ENCODE measurements at regions not wholly inside any gene's neighbourhood (a gene's known extent, or its start where the extent isn't known, plus 50 kb on each side); places are given as distances from the start of the nearest gene placed in this dataset.
"Not testable (repeated sequence)": the region's sequence is repeated elsewhere in the genome, so short reads cannot be mapped to it uniquely, and the experiment has no call there.

GRCh38 chr1:221958161-221958562, 216.3 kb upstream of the DUSP10 start:
- not testable (repeated sequence) for H3K4me3 ChIP-seq (ENCODE audit: low read length in 2 of 2); H3K27me3 ChIP-seq (ENCODE audit: control insufficient read depth in 1 of 2, insufficient read depth in 2 of 2, low read length in 2 of 2); H3K4me1 ChIP-seq (ENCODE audit: control insufficient read depth, insufficient read depth, low read length); H3K9me3 ChIP-seq (ENCODE audit: control insufficient read depth in 2 of 2, low read length in 2 of 2); H3K36me3 ChIP-seq (ENCODE audit: control insufficient read depth in 2 of 2, insufficient read depth in 2 of 2, low read length in 2 of 2); H3K9ac ChIP-seq (ENCODE audit: low read length in 2 of 2); H3K27ac ChIP-seq (ENCODE audit: low read length)

GRCh38 chr1:221957350-221957749, 215.5 kb upstream of the DUSP10 start:
- not testable (repeated sequence) for H3K4me1 ChIP-seq (ENCODE audit: control insufficient read depth, insufficient read depth, low read length); H3K9ac ChIP-seq (ENCODE audit: low read length in 2 of 2); H3K27ac ChIP-seq (ENCODE audit: low read length); H3K9me3 ChIP-seq (ENCODE audit: control insufficient read depth in 2 of 2, low read length in 2 of 2); H3K27me3 ChIP-seq (ENCODE audit: control insufficient read depth in 1 of 2, insufficient read depth in 2 of 2, low read length in 2 of 2); H3K4me3 ChIP-seq (ENCODE audit: low read length in 2 of 2); H3K36me3 ChIP-seq (ENCODE audit: control insufficient read depth in 2 of 2, insufficient read depth in 2 of 2, low read length in 2 of 2)

- Histone ChIP-seq H3K4me3 (ENCODE audit: low read length in 2 of 2) (no peak overlapping the region), H3K9ac (ENCODE audit: low read length in 2 of 2) (no peak overlapping the region), H3K4me1 (ENCODE audit: control insufficient read depth, insufficient read depth, low read length) (no peaks in the 10 kb centered on the region), H3K9me3 (ENCODE audit: control insufficient read depth in 2 of 2, low read length in 2 of 2) (peaks cover 4% of the 10 kb centered on the region in 2 donors), H3K36me3 (ENCODE audit: control insufficient read depth in 2 of 2, insufficient read depth in 2 of 2, low read length in 2 of 2) (no peaks in the 10 kb centered on the region), H3K27me3 (ENCODE audit: control insufficient read depth in 1 of 2, insufficient read depth in 2 of 2, low read length in 2 of 2) (no peaks in the 10 kb centered on the region), H3K27ac (ENCODE audit: low read length) (no peak overlapping the region)
These were observed 208.1 kb upstream of the DUSP10 start for GRCh38 chr1:221949996-221950395.

- H3K4me1 ChIP-seq (ENCODE audit: control insufficient read depth, insufficient read depth, low read length) = no peaks in the 10 kb centered on the region
- no peak overlapping the region for H3K27ac ChIP-seq (ENCODE audit: low read length)
- H3K27me3 ChIP-seq (ENCODE audit: control insufficient read depth in 1 of 2, insufficient read depth in 2 of 2, low read length in 2 of 2) = no peaks in the 10 kb centered on the region
- H3K36me3 ChIP-seq (ENCODE audit: control insufficient read depth in 2 of 2, insufficient read depth in 2 of 2, low read length in 2 of 2) = no peaks in the 10 kb centered on the region
- peaks cover 4 to 6% of the 10 kb centered on the region in 2 donors for H3K9me3 ChIP-seq (ENCODE audit: control insufficient read depth in 2 of 2, low read length in 2 of 2)
- no peak overlapping the region for H3K4me3 ChIP-seq (ENCODE audit: low read length in 2 of 2)
- no peak overlapping the region for H3K9ac ChIP-seq (ENCODE audit: low read length in 2 of 2)
These were observed 206.6 kb upstream of the DUSP10 start for GRCh38 chr1:221948459-221948858.

- no peaks in the 10 kb centered on the region for H3K4me1 ChIP-seq (ENCODE audit: control insufficient read depth, insufficient read depth, low read length)
- H3K9ac ChIP-seq (ENCODE audit: low read length in 2 of 2) = no peak overlapping the region
- H3K27ac ChIP-seq (ENCODE audit: low read length) = no peak overlapping the region
- peaks cover 4 to 6% of the 10 kb centered on the region in 2 donors for H3K9me3 ChIP-seq (ENCODE audit: control insufficient read depth in 2 of 2, low read length in 2 of 2)
- no peaks in the 10 kb centered on the region for H3K27me3 ChIP-seq (ENCODE audit: control insufficient read depth in 1 of 2, insufficient read depth in 2 of 2, low read length in 2 of 2)
- H3K4me3 ChIP-seq (ENCODE audit: low read length in 2 of 2) = no peak overlapping the region
- H3K36me3 ChIP-seq (ENCODE audit: control insufficient read depth in 2 of 2, insufficient read depth in 2 of 2, low read length in 2 of 2) = no peaks in the 10 kb centered on the region
These were observed 205.8 kb upstream of the DUSP10 start for GRCh38 chr1:221947731-221948130.

- H3K9ac ChIP-seq (ENCODE audit: low read length in 2 of 2) = no peak overlapping the region
- H3K9me3 ChIP-seq (ENCODE audit: control insufficient read depth in 2 of 2, low read length in 2 of 2) = peaks cover 4 to 6% of the 10 kb centered on the region in 2 donors
- no peaks in the 10 kb centered on the region for H3K4me1 ChIP-seq (ENCODE audit: control insufficient read depth, insufficient read depth, low read length)
- H3K27ac ChIP-seq (ENCODE audit: low read length) = no peak overlapping the region
- no peaks in the 10 kb centered on the region for H3K27me3 ChIP-seq (ENCODE audit: control insufficient read depth in 1 of 2, insufficient read depth in 2 of 2, low read length in 2 of 2)
- no peak overlapping the region for H3K4me3 ChIP-seq (ENCODE audit: low read length in 2 of 2)
- H3K36me3 ChIP-seq (ENCODE audit: control insufficient read depth in 2 of 2, insufficient read depth in 2 of 2, low read length in 2 of 2) = no peaks in the 10 kb centered on the region
These were observed 204.9 kb upstream of the DUSP10 start for GRCh38 chr1:221946768-221947167.

DNA sequence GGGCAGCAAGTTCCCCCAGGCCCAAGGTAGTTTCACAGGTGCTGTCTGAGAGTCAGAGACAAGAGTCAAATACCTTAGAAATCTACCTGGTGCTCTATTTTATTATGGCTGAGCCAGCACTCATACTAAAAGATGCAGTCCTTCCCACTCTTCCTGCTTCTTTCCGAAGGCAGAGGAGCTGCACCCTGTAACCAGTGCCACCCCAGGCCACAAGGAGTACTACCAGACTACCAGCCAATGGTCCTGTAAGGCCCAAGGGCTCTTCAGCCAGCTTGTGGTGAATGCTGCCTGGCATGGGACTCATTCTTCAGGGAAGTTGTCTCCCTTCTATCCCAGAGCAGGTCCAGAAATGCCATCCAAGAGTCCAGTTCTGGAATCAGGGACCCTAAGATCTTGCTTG, 203.8 kb upstream of the DUSP10 start:
- Histone ChIP-seq H3K27ac (ENCODE audit: low read length) (no peak overlapping the region), H3K4me1 (ENCODE audit: control insufficient read depth, insufficient read depth, low read length) (no peaks in the 10 kb centered on the region), H3K36me3 (ENCODE audit: control insufficient read depth in 2 of 2, insufficient read depth in 2 of 2, low read length in 2 of 2) (no peaks in the 10 kb centered on the region), H3K9me3 (ENCODE audit: control insufficient read depth in 2 of 2, low read length in 2 of 2) (peaks cover 4 to 6% of the 10 kb centered on the region in 2 donors), H3K4me3 (ENCODE audit: low read length in 2 of 2) (no peak overlapping the region), H3K9ac (ENCODE audit: low read length in 2 of 2) (no peak overlapping the region), H3K27me3 (ENCODE audit: control insufficient read depth in 1 of 2, insufficient read depth in 2 of 2, low read length in 2 of 2) (no peaks in the 10 kb centered on the region)

DNA sequence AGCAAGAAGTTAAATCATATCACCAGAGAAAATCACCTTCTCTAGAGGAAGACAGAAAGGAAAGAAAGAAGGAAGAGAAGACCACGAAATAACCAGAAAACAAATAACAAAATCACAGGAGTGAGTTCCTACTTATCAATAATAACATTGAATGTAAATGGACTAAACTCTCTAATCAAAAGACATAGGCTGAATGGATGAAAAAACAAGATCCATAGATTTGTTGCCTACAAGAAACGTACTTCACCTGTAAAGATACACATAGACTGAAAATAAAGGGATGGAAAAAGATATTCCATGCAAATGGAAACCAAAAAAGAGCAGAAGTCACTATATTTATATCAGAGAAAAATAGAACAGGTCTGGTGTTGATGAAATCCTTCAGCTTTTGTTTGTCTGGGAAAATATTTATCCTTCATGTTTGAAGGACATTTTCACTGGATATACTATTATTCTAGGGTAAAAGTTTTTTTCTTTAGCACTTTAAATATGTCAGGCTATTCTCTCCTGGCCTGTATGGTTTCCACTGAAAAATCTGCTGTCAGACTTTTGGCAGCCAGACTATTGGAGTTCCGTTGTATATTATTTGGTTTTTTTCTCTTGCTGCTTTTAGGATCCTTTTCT, 202.5 kb upstream of the DUSP10 start:
- H3K4me3 ChIP-seq (ENCODE audit: low read length in 2 of 2) = no peak overlapping the region
- no peaks in the 10 kb centered on the region for H3K27me3 ChIP-seq (ENCODE audit: control insufficient read depth in 1 of 2, insufficient read depth in 2 of 2, low read length in 2 of 2)
- H3K9ac ChIP-seq (ENCODE audit: low read length in 2 of 2) = no peak overlapping the region
- H3K36me3 ChIP-seq (ENCODE audit: control insufficient read depth in 2 of 2, insufficient read depth in 2 of 2, low read length in 2 of 2) = no peaks in the 10 kb centered on the region
- H3K27ac ChIP-seq (ENCODE audit: low read length) = no peak overlapping the region
- no peaks in the 10 kb centered on the region for H3K4me1 ChIP-seq (ENCODE audit: control insufficient read depth, insufficient read depth, low read length)
- H3K9me3 ChIP-seq (ENCODE audit: control insufficient read depth in 2 of 2, low read length in 2 of 2) = peaks cover 4 to 6% of the 10 kb centered on the region in 2 donors

DNA sequence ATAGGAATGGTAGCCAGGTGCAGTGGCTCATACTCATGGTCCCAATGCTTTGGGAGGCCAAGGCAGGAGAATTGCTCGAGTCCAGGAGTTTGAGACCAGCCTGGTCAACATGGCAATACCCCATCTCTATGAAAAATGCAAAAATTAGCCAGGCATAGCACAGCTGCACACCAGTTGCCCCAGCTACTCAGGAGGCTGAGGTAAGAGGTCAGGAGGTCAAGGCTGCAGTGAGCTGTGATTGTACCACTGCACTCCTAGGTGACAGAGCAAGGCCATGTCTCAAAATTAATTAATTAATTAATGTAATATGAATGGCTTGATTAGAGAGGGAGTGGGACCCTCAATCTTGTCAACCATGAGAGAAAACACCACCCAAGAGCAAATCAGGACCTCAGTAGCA, 198.7 kb upstream of the DUSP10 start:
- Histone ChIP-seq H3K9me3 (ENCODE audit: control insufficient read depth in 2 of 2, low read length in 2 of 2) (peaks cover 0 to 6% of the 10 kb centered on the region in 2 donors), H3K36me3 (ENCODE audit: control insufficient read depth in 2 of 2, insufficient read depth in 2 of 2, low read length in 2 of 2) (no peaks in the 10 kb centered on the region), H3K27me3 (ENCODE audit: control insufficient read depth in 1 of 2, insufficient read depth in 2 of 2, low read length in 2 of 2) (no peaks in the 10 kb centered on the region), H3K4me1 (ENCODE audit: control insufficient read depth, insufficient read depth, low read length) (no peaks in the 10 kb centered on the region), H3K9ac (ENCODE audit: low read length in 2 of 2) (no peak overlapping the region), H3K27ac (ENCODE audit: low read length) (no peak overlapping the region), H3K4me3 (ENCODE audit: low read length in 2 of 2) (no peak overlapping the region)

DNA sequence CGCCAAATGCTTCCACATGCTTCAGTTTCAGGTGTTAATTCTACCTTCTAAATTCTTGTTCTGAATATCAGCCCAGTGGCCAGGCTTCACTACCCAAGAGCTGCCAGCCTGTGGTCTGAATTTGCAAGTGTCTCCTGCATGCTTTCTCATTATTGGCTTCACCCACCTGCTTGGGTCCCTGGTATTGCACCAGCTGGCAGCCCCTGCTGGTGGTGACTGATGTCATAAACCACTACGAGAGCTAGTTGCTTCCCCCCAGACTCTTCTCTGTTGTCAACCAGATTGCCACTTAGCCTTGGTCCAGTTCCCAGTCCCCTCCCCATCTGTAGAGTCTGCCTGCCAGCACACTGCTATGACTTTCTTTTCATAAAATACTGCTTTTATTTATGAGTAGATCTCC, 197.7 kb upstream of the DUSP10 start:
- no peaks in the 10 kb centered on the region for H3K36me3 ChIP-seq (ENCODE audit: control insufficient read depth in 2 of 2, insufficient read depth in 2 of 2, low read length in 2 of 2)
- no peaks in the 10 kb centered on the region for H3K4me1 ChIP-seq (ENCODE audit: control insufficient read depth, insufficient read depth, low read length)
- H3K4me3 ChIP-seq (ENCODE audit: low read length in 2 of 2) = no peak overlapping the region
- no peaks in the 10 kb centered on the region for H3K27me3 ChIP-seq (ENCODE audit: control insufficient read depth in 1 of 2, insufficient read depth in 2 of 2, low read length in 2 of 2)
- no peak overlapping the region for H3K9ac ChIP-seq (ENCODE audit: low read length in 2 of 2)
- no peaks in the 10 kb centered on the region for H3K9me3 ChIP-seq (ENCODE audit: control insufficient read depth in 2 of 2, low read length in 2 of 2)
- no peak overlapping the region for H3K27ac ChIP-seq (ENCODE audit: low read length)

GRCh38 chr1:221937155-221937953, 195.5 kb upstream of the DUSP10 start:
- Histone ChIP-seq H3K36me3 (ENCODE audit: control insufficient read depth in 2 of 2, insufficient read depth in 2 of 2, low read length in 2 of 2) (no peaks in the 10 kb centered on the region), H3K4me3 (ENCODE audit: low read length in 2 of 2) (no peak overlapping the region), H3K9me3 (ENCODE audit: control insufficient read depth in 2 of 2, low read length in 2 of 2) (no peaks in the 10 kb centered on the region), H3K27me3 (ENCODE audit: control insufficient read depth in 1 of 2, insufficient read depth in 2 of 2, low read length in 2 of 2) (no peaks in the 10 kb centered on the region), H3K4me1 (ENCODE audit: control insufficient read depth, insufficient read depth, low read length) (no peaks in the 10 kb centered on the region), H3K27ac (ENCODE audit: low read length) (no peak overlapping the region), H3K9ac (ENCODE audit: low read length in 2 of 2) (no peak overlapping the region)

Data from stomach smooth muscle (tissue), 2 donors.